MG63 (cell line): ENCODE measurements at regions not wholly inside any gene's neighbourhood (a gene's known extent, or its start where the extent isn't known, plus 50 kb on each side); places are given as distances from the start of the nearest gene placed in this dataset.

Source experiments
- DNase-seq: peaks from one replicate; pipeline ENCODE4 v3.0.0-alpha.2; 2020
- H3K27me3 ChIP-seq: fragments of 250-450 bp; sonication (Bioruptor Pico); 2 replicates; pipeline ENCODE4 v1.5.1; 2020; ENCODE audit warnings: mild to moderate bottlenecking, moderate library complexity
- H3K36me3 ChIP-seq: fragments of 250-450 bp; sonication (Bioruptor Pico); 2 replicates; pipeline ENCODE4 v1.5.1; 2020; ENCODE audit warnings: mild to moderate bottlenecking, moderate library complexity
- H3K4me3 ChIP-seq: fragments of 250-450 bp; sonication (Bioruptor Pico); 2 replicates; pipeline ENCODE4 v1.5.1; 2020; ENCODE audit warnings: mild to moderate bottlenecking, moderate library complexity
- H3K9me3 ChIP-seq: fragments of 250-450 bp; sonication (Bioruptor Pico); 2 replicates; pipeline ENCODE4 v1.5.1; 2020; ENCODE audit warnings: mild to moderate bottlenecking, moderate library complexity

GRCh38 chr10:60646966-60647796 lies 131.1 kb upstream of the CDK1 start:
- Histone ChIP-seq H3K9me3 (no peaks in the 10 kb centered on the region), H3K36me3 (no peaks in the 10 kb centered on the region), H3K27me3 (no peaks in the 10 kb centered on the region), H3K4me3 (no peak overlapping the region)
- no peak for DNase-seq

- no peaks in the 10 kb centered on the region for H3K9me3 ChIP-seq
- DNase-seq, result no peak
- no peaks in the 10 kb centered on the region for H3K27me3 ChIP-seq
- no peaks in the 10 kb centered on the region for H3K36me3 ChIP-seq
- no peak overlapping the region for H3K4me3 ChIP-seq
Measured at GRCh38 chr10:60645980-60646379, 132.3 kb upstream of the CDK1 start.

DNA sequence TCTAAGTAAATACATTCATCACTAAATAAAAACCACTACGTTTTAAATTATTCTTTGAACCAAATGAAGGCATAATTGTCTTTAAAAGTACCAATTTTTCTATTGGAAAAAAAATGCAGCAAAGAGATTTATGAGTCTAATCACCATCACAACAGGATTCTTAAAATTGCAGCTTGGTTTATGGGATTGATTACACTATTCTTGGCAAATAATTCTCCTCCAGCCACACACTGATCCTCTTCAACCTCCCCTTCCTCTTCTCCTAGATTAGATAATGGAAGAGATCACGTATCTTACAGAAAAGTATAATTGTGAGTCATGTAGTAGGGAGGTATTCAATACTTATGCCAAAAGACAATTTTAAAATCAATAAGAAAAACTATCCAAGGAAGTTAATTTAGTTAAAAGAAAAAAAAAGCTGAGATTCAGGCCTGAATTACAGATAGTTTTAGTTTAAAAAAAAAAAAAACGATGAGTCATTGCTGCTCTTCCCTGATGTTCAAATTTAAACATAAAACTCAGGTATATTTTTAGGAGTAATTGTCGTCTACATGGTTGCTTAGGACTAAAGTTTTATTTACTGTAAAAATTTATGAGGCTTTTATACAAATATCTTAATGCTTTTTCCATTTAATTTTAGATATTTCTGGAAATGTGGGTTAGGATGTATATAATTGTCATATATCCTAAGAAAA lies 133.7 kb upstream of the CDK1 start:
- DNase-seq, result no peak
- no peaks in the 10 kb centered on the region for H3K27me3 ChIP-seq
- no peaks in the 10 kb centered on the region for H3K9me3 ChIP-seq
- no peaks in the 10 kb centered on the region for H3K36me3 ChIP-seq
- H3K4me3 ChIP-seq, result no peak overlapping the region

- DNase-seq, result no peak
- Histone ChIP-seq H3K4me3 (no peak overlapping the region), H3K36me3 (no peaks in the 10 kb centered on the region), H3K27me3 (no peaks in the 10 kb centered on the region), H3K9me3 (no peaks in the 10 kb centered on the region)
Measured at GRCh38 chr10:60643874-60644273, 134.4 kb upstream of the CDK1 start.

DNA sequence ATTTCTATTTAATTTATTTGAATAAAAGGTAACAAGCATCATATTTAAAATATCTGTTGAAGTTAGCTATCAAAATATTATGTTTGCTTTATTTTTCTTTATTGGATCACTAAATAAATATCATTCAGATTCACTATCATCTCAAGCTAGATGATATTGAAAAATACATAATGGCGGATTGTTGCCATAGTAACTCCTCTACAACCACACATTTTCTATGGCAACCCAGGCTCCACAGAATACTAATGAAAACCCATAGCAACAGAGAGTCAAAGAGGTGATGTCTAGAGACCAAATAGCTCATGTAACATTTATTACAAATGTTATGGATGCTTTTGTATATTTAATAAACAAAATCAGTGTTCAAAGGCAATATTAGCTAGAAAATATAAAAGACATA lies 148.9 kb upstream of the CDK1 start:
- Histone ChIP-seq H3K27me3 (peaks cover 9% of the 10 kb centered on the region; the same call in 1 of the 2 replicates), H3K9me3 (no peaks in the 10 kb centered on the region), H3K4me3 (no peak overlapping the region), H3K36me3 (no peaks in the 10 kb centered on the region)
- DNase-seq, result no peak

DNA sequence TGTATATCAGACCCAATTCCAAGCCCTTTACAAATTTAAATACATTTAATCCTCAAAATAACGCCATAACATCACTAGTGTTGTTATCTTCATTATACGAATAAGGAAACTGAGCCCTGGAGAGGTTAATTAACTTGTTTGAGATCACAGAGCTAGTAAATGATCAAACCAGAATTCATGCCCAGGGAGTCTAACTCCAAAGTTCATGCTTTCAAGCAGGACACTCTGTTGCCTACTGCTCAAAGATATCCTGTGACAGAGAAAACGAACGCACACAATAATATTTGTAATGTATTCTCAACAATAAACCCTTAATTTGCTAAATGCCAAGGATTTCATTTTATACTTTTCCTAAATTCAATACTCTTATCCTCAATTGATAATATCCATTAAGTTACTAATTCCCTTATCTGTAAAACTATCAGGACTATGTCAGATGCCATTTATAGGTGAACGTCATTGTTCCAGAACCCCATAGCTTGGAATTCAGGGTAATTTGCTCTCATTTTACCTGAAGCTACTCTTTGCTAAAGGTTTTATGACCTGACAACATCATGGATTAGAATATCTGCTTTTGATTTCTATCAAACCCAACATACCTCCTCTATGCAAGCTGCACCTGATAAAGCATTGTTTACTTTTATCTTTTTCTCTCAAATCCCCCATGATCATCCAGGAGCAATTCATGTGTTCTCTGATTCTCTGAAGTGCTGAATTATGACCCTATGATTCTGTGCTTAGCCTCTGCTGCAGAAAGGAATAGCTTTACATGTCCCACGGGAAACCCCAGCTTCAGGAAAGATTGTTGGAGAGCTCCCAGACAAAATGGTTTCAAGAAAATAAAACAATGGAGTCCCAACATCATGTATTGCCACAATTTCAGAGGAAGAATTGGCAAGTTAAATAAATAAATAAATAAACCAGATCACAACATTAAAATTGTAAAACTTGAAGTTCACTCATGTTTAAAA lies 150.2 kb upstream of the CDK1 start:
- Histone ChIP-seq H3K9me3 (no peaks in the 10 kb centered on the region), H3K27me3 (peaks cover 9% of the 10 kb centered on the region; the same call in 1 of the 2 replicates), H3K36me3 (no peaks in the 10 kb centered on the region), H3K4me3 (no peak overlapping the region)
- DNase-seq, result no peak

GRCh38 chr10:60626037-60626436 lies 152.2 kb upstream of the CDK1 start:
- H3K4me3 ChIP-seq, result no peak overlapping the region
- H3K9me3 ChIP-seq, result no peaks in the 10 kb centered on the region
- no peak for DNase-seq
- H3K36me3 ChIP-seq, result no peaks in the 10 kb centered on the region
- H3K27me3 ChIP-seq, result peaks cover 9% of the 10 kb centered on the region; the same call in 1 of the 2 replicates

DNA sequence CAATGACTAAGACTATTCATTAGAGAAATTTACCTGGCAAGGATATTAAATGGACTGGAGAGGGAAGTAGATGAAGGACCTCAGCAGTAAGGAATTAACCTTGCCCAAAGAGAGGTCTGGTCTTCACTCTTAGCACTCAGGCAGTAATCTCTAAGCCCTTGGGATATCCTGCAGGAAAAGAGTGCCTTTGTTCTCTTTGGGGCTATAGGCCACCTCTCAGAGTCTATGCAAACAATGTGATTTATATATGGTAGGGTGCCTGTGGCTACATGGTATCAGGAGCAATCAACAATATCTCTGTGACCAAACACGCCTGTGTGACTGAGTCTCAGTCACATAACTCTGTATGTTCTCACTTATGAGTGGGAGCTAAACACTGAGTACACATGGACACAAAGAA lies 154.7 kb upstream of the CDK1 start:
- Histone ChIP-seq H3K36me3 (no peaks in the 10 kb centered on the region), H3K9me3 (no peaks in the 10 kb centered on the region), H3K4me3 (no peak overlapping the region), H3K27me3 (0 out of 2 replicates have a peak, but pooled peaks cover 5% of the 10 kb centered on the region)
- DNase-seq, result no peak

DNA sequence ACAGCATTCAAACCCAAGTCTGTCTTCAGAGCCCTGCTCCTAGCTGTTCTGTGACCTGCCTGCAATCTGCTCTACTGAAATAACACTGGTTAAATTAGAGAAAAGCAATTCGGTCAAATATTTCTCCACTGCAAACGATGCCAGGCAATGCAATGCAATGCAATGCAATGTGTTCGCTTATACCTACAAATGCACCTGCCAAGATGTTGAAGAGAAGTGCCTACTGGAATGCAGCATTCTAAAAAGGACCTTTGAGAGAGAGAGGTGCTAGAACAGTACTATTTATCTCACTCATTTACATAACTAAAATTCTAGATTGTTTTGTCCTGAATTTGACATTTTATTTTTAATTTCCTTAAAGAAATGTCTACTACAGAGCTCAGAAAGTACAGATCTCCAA lies 157.3 kb upstream of the CDK1 start:
- no peaks in the 10 kb centered on the region for H3K27me3 ChIP-seq
- no peaks in the 10 kb centered on the region for H3K9me3 ChIP-seq
- no peak overlapping the region for H3K4me3 ChIP-seq
- H3K36me3 ChIP-seq, result no peaks in the 10 kb centered on the region
- no peak for DNase-seq

- H3K27me3 ChIP-seq, result no peaks in the 10 kb centered on the region
- no peaks in the 10 kb centered on the region for H3K9me3 ChIP-seq
- no peak overlapping the region for H3K4me3 ChIP-seq
- H3K36me3 ChIP-seq, result no peaks in the 10 kb centered on the region
- DNase-seq, result no peak
Measured at GRCh38 chr10:60618861-60619260, 159.4 kb upstream of the CDK1 start.

DNA sequence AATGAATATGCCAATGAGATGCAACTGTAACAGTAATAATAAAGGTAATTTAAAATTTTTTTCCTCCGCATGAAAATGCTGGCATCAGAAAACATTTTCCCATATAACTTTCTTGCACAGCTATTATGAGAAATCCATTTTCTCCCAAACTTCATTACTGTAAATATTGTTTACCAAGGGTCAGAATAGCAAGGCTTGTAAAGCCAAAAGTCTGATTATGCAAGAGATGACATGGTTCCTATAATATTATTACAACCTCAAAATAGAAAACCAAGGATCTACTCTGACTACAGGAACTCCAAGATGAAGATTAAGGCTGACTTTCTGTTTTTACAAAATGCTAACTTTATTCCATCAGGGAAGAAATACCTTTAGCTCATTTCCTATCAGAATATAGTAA lies 162.7 kb upstream of the CDK1 start:
- Histone ChIP-seq H3K9me3 (no peaks in the 10 kb centered on the region), H3K36me3 (no peaks in the 10 kb centered on the region), H3K4me3 (no peak overlapping the region), H3K27me3 (no peaks in the 10 kb centered on the region)
- DNase-seq, result no peak

DNA sequence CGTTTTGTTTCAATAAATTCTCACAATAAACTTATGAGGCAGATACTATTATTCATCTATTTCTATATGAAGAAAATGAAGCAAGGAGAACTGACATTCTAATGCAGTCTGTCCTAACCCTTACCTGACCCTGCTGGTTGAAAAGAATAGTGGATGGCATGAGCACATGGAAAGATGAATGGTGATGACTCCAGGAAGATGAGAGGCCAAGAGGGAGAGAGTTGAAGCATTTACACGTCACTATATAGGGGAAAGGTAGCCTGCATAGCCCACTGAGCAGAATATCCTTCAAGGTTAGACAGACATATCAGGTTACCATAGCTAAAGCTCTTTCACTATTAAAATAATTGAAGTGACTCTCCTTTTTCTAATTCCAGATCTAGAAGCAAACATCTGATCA lies 163.9 kb upstream of the CDK1 start:
- Histone ChIP-seq H3K4me3 (no peak overlapping the region), H3K27me3 (no peaks in the 10 kb centered on the region), H3K36me3 (no peaks in the 10 kb centered on the region), H3K9me3 (no peaks in the 10 kb centered on the region)
- DNase-seq, result no peak

- Histone ChIP-seq H3K9me3 (no peaks in the 10 kb centered on the region), H3K4me3 (no peak overlapping the region), H3K36me3 (no peaks in the 10 kb centered on the region), H3K27me3 (0 out of 2 replicates have a peak, but pooled peaks cover 2% of the 10 kb centered on the region)
- no peak for DNase-seq
Measured at GRCh38 chr10:60613434-60613833, 164.8 kb upstream of the CDK1 start.

GRCh38 chr10:60611291-60611747 lies 167.0 kb upstream of the CDK1 start:
- H3K36me3 ChIP-seq, result no peaks in the 10 kb centered on the region
- DNase-seq, result peak; percentile 25
- H3K4me3 ChIP-seq, result no peak overlapping the region
- H3K27me3 ChIP-seq, result 0 out of 2 replicates have a peak, but pooled peaks cover 2% of the 10 kb centered on the region
- H3K9me3 ChIP-seq, result no peaks in the 10 kb centered on the region

DNA sequence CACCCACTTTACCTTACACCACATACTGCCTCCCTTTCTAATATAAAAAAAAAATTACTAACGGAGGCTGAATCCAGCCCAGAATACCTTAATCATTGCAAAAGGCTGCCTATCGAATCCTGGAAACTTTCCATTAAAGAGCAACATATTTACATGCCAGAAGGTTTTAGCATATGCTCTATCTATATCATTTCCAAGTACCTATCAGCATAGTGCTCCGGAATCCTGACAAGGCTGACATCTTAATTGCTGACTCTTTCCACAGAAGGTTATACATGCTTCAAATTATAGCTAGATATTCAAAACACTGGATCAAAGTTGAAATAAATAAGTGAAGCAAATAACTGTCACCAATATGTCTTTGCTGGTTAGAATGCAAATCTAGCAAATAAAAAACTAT lies 170.9 kb upstream of the CDK1 start:
- DNase-seq, result no peak
- Histone ChIP-seq H3K36me3 (no peaks in the 10 kb centered on the region), H3K9me3 (no peaks in the 10 kb centered on the region), H3K27me3 (0 out of 2 replicates have a peak, but pooled peaks cover 2% of the 10 kb centered on the region), H3K4me3 (no peak overlapping the region)

- no peaks in the 10 kb centered on the region for H3K9me3 ChIP-seq
- no peak overlapping the region for H3K4me3 ChIP-seq
- H3K36me3 ChIP-seq, result no peaks in the 10 kb centered on the region
- no peak for DNase-seq
- 0 out of 2 replicates have a peak, but pooled peaks cover 2% of the 10 kb centered on the region for H3K27me3 ChIP-seq
Measured at GRCh38 chr10:60606343-60607080, 171.8 kb upstream of the CDK1 start.
